Endothelial cell of umbilical vein (primary cell): ENCODE measurements at regions not wholly inside any gene's neighbourhood (a gene's known extent, or its start where the extent isn't known, plus 50 kb on each side); places are given as distances from the start of the nearest gene placed in this dataset.
A peak's percentile ranks its signal among the peaks of the same experiment; 100 is the strongest.
"Not testable (repeated sequence)": the region's sequence is repeated elsewhere in the genome, so short reads cannot be mapped to it uniquely, and the experiment has no call there.

ENCODE experiments used
- BruUV-seq: library from RNA; stranded (reverse); fragments of 400-500 nt; replicated peaks from 2 replicates; lab custom pipeline; 2021; lab: Mats Ljungman, UMichigan
- CTCF ChIA-PET: fragments of 300-600, 350-600 bp; sonication (Branson Sonifier 250); formaldehyde crosslinking; loops from one replicate; lab custom pipeline; 2021; ENCODE audit warnings: antibody characterized with exemption, inconsistent platforms; lab: Charles Lee
- POLR2A ChIA-PET: fragments of 300-600, 350-600 bp; sonication (Branson Sonifier 250); formaldehyde crosslinking; loops from one replicate; lab custom pipeline; 2021; ENCODE audit warnings: antibody characterized with exemption, inconsistent platforms; lab: Charles Lee
- DNase-seq: peaks from one replicate; pipeline ENCODE4 v3.0.0-alpha.2; 2011; ENCODE audit warnings: low read depth, low spot score
- FAIRE-seq: peaks from 2 replicates; lab custom pipeline; 2011; peaks lifted over from hg19 to GRCh38; lab: Jason Lieb, UNC
- H2AFZ ChIP-seq: 2 replicates; pipeline ENCODE4 v1.6.0; 2012; ENCODE audit warnings: low read depth, low read length, control low read depth, inconsistent platforms
- H3K27ac ChIP-seq: 2 replicates; pipeline ENCODE4 v1.5.1; 2011; ENCODE audit warnings: low read depth, mild to moderate bottlenecking, control low read depth, low read length, moderate library complexity; ENCODE audit not compliant: insufficient read depth
- H3K27me3 ChIP-seq, 2 experiments: 2 replicates each; pipeline versions ENCODE4 v1.6.0 to v1.6.1; 2011; ENCODE audit warnings: low read length in 2 of 2, mixed read lengths in 1 of 2; ENCODE audit not compliant: control insufficient read depth in 2 of 2, insufficient read depth in 2 of 2
- H3K36me3 ChIP-seq, 2 experiments: 2 replicates in 1 of 2; 3 replicates in 1 of 2; pipeline ENCODE4 v1.5.1; 2011; ENCODE audit warnings: low read length in 2 of 2, mild to moderate bottlenecking in 1 of 2, moderate library complexity in 1 of 2; ENCODE audit not compliant: control insufficient read depth in 2 of 2, insufficient read depth in 2 of 2; ENCODE audit errors: extremely low read depth in 1 of 2
- H3K4me1 ChIP-seq: 3 replicates; pipeline ENCODE4 v1.5.1; 2011; ENCODE audit warnings: mild to moderate bottlenecking, low read length; ENCODE audit not compliant: control insufficient read depth, insufficient read depth; ENCODE audit errors: extremely low read depth
- H3K4me2 ChIP-seq: 2 replicates; pipeline ENCODE4 v1.6.1; 2011; ENCODE audit warnings: low read length, control low read depth, mixed read lengths; ENCODE audit not compliant: insufficient read depth
- H3K4me3 ChIP-seq, 3 experiments: fragments of 200-600 bp in 1 of 3; sonication (generic), shearing (Covaris generic) in 1 of 3; replicated peaks in 1 of 3; 2 replicates each; pipeline ENCODE4 v1.5.1; 2011 to 2016; ENCODE audit warnings: control low read depth in 3 of 3, low read length in 3 of 3, mild to moderate bottlenecking in 2 of 3, inconsistent platforms in 1 of 3, low read depth in 1 of 3, moderate library complexity in 1 of 3; ENCODE audit not compliant: insufficient read depth in 1 of 3
- H3K79me2 ChIP-seq: 2 replicates; pipeline ENCODE4 v1.6.0; 2012; ENCODE audit warnings: low read length, inconsistent platforms; ENCODE audit not compliant: control insufficient read depth, insufficient read depth
- H3K9ac ChIP-seq: replicated peaks from 2 replicates; pipeline ENCODE3; 2011; ENCODE audit warnings: low read length, control low read depth; ENCODE audit not compliant: insufficient read depth; ENCODE audit errors: extremely low read depth
- H3K9me1 ChIP-seq: replicated peaks from 3 replicates; pipeline ENCODE4 v1.6.0; 2011; ENCODE audit warnings: mild to moderate bottlenecking, low read length; ENCODE audit not compliant: control insufficient read depth, insufficient read depth; ENCODE audit errors: extremely low read depth
- H3K9me3 ChIP-seq: replicated peaks from 2 replicates; pipeline ENCODE4 v1.5.1; 2012; ENCODE audit warnings: low read length, inconsistent platforms; ENCODE audit not compliant: control insufficient read depth, insufficient read depth
- H4K20me1 ChIP-seq: replicated peaks from 2 replicates; pipeline ENCODE3; 2011; ENCODE audit warnings: mild to moderate bottlenecking, low read length; ENCODE audit not compliant: control insufficient read depth, insufficient read depth; ENCODE audit errors: extremely low read depth
- CTCF ChIP-seq, 2 donors: IDR thresholded peaks; 1 replicate in 1 of 2; 2 replicates in 1 of 2; pipeline ENCODE4 v1.5.1; 2011; ENCODE audit warnings: low read length in 2 of 2, mild to moderate bottlenecking in 2 of 2, moderate library complexity in 2 of 2, control low read depth in 1 of 2, inconsistent platforms in 1 of 2, low read depth in 1 of 2; ENCODE audit not compliant: insufficient read depth in 1 of 2; ENCODE audit errors: extremely low read depth in 1 of 2
- EZH2 ChIP-seq: IDR thresholded peaks from 2 replicates; pipeline ENCODE4 v1.6.1; 2012; ENCODE audit warnings: borderline replicate concordance, low read depth, mild to moderate bottlenecking, moderate library complexity, low read length, inconsistent platforms; ENCODE audit not compliant: severe bottlenecking
- FOS ChIP-seq: IDR thresholded peaks from 2 replicates; pipeline ENCODE4 v1.6.1; 2011; ENCODE audit warnings: mild to moderate bottlenecking, low read length, moderate library complexity, borderline replicate concordance; ENCODE audit not compliant: insufficient read depth
- GATA2 ChIP-seq: IDR thresholded peaks from 2 replicates; pipeline ENCODE4 v1.7.0; 2011; ENCODE audit warnings: low read depth, mild to moderate bottlenecking, moderate library complexity, mixed read lengths, low read length; ENCODE audit not compliant: insufficient read length, insufficient read depth
- JUN ChIP-seq: IDR thresholded peaks from 2 replicates; pipeline ENCODE4 v1.6.1; 2011; ENCODE audit warnings: borderline replicate concordance, low read depth; ENCODE audit not compliant: insufficient read length, insufficient read depth
- MYC ChIP-seq: IDR thresholded peaks from one replicate; pipeline ENCODE4 v1.6.1; 2011; ENCODE audit warnings: mild to moderate bottlenecking, low read depth, low read length
- POLR2A ChIP-seq: IDR thresholded peaks from 2 replicates; pipeline ENCODE4 v1.6.1; 2012; ENCODE audit warnings: low read depth, mild to moderate bottlenecking, control low read depth, low read length
- POLR2AphosphoS5 ChIP-seq: IDR thresholded peaks from 2 replicates; pipeline ENCODE4 v1.6.1; 2012; ENCODE audit warnings: low read depth, mild to moderate bottlenecking, control low read depth, low read length, moderate library complexity; ENCODE audit not compliant: insufficient read depth
- dilution Hi-C: fragments of 300-500 bp; cut with MboI; formaldehyde crosslinking; loops from one replicate; pipeline ENCODE4 v1.15.0; 2019; ENCODE audit warnings: low sequenced_read_pairs; ENCODE audit not compliant: extremely low pct_ligation_motif_present
- intact Hi-C: fragments of 100-400 bp; cut with micrococcal nuclease; formaldehyde crosslinking; loops from one replicate; pipeline ENCODE4 v1.10.0; 2022
- TF ChIP-seq, protein P1 (sequence below): IDR thresholded peaks from 2 replicates; pipeline ENCODE4 v1.6.1; 2011; ENCODE audit not compliant: insufficient read depth, insufficient read length

GRCh38 chr7:32762925-32763293, 128.7 kb downstream of the KBTBD2 start:
- POLR2A ChIA-PET: no interaction called here
- H3K4me2 ChIP-seq: no peak overlapping the region

DNA sequence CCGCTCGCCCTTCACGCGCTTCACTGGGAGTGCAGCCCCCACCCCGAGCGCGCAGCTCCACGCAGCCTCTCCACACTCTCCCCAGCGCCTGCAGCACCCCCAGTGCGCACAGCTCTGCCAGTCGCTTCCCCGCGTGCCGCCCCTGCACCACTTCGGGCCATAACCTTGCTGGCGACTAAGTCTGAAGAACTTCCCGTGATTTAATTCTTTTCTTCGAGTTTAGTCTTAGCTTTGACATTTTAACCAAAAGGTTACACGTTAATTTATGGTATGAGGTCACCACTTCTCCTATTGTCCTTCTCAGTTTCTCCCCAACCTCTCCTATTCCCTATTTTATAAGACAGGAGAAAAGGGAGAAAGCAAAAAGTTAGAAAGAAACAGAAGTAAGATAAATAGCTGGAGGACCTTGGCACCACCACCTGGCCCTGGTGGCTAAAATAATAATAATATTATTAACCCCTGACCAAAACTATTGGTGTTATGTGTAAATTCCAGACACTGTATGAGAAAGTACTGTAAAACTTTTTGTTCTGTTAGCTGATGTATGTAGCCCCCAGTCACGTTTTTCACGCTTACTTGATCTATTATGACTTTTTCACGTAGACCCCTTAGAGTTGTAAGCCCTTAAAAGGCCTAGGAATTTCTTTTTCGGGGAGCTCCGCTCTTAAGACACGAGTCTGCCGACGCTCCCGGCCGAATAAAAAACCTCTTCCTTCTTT, 129.2 kb downstream of the KBTBD2 start:
- CTCF ChIA-PET: interaction anchor here (0.9 to 1.8 kb wide), 6 partner anchors 34 to 1170 kb away, joined by 3 to 7 read pairs (median 3); no protein-coding TSS in a partner anchor
- H3K27ac ChIP-seq, FAIRE-seq, BruUV-seq, H3K79me2 ChIP-seq, H3K9me3 ChIP-seq, H3K9ac ChIP-seq, H4K20me1 ChIP-seq, H3K27me3 ChIP-seq, H3K9me1 ChIP-seq, H3K4me1 ChIP-seq, dilution Hi-C loops, H3K36me3 ChIP-seq: not testable (repeated sequence)
- Histone ChIP-seq H2AFZ (peak overlapping the region; percentile 54), H3K4me3 (peak overlapping the region in 2 of 3 experiments; percentile 17 to 32), H3K4me2 (peak overlapping the region; percentile 62)
- DNase-seq: peak; percentile 20
- intact Hi-C loops: loop anchor here (2.0 to 10.0 kb wide), 3 partner anchors 70 to 422 kb away; partner anchors contain the start of gene LSM5
- POLR2A ChIA-PET: interaction anchor here (0.6 kb wide), 1 partner anchor 300 kb away, joined by 3 read pairs; the partner anchor contains the start of gene NT5C3A

More at GRCh38 chr7:32762925-32763293, 128.7 kb downstream of the KBTBD2 start:
- H3K4me3 ChIP-seq: no peak overlapping the region
- CTCF ChIA-PET: interaction anchor here (1.1 to 1.8 kb wide), 3 partner anchors 35 to 345 kb away, joined by 3 to 7 read pairs (median 5); no protein-coding TSS in a partner anchor
- no peaks in the 10 kb centered on the region for H3K36me3 ChIP-seq
- FAIRE-seq (no peak), DNase-seq (no peak)
- TF ChIP-seq EZH2 (no peak), JUN (no peak), POLR2A (no peak), MYC (no peak), POLR2AphosphoS5 (no peak), CTCF (IDR thresholded peaks at IDR 0.05; ENCODE audit: extremely low read depth in 1 of 2, insufficient read depth in 1 of 2, low read depth in 1 of 2, low read length in 2 of 2) (no peak), FOS (no peak), GATA2 (no peak)
- TF ChIP-seq, protein P1, sequence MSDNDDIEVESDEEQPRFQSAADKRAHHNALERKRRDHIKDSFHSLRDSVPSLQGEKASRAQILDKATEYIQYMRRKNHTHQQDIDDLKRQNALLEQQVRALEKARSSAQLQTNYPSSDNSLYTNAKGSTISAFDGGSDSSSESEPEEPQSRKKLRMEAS: no peak
- dilution Hi-C loops (no loop called here), intact Hi-C loops (loop anchor here (2.0 to 10.0 kb wide), 3 partner anchors 71 to 422 kb away; partner anchors contain the start of gene LSM5)
- no peak overlapping the region for H3K9ac ChIP-seq
- H2AFZ ChIP-seq: no peak overlapping the region
- H3K9me1 ChIP-seq: no peaks in the 10 kb centered on the region
- BruUV-seq: no TSS peak
- no peaks in the 10 kb centered on the region for H4K20me1 ChIP-seq
- no peaks in the 10 kb centered on the region for H3K9me3 ChIP-seq
- H3K27ac ChIP-seq: no peak overlapping the region
- peaks cover 8% of the 10 kb centered on the region for H3K4me1 ChIP-seq
- no peaks in the 10 kb centered on the region for H3K79me2 ChIP-seq
- H3K27me3 ChIP-seq: peaks cover 0 to 3% of the 10 kb centered on the region in 2 experiments
